ENCODE measurements at regions not wholly inside any gene's neighbourhood (a gene's known extent, or its start where the extent isn't known, plus 50 kb on each side); places are given as distances from the start of the nearest gene placed in this dataset.
A peak's percentile ranks its signal among the peaks of the same experiment; 100 is the strongest.
"Not testable (repeated sequence)": the region's sequence is repeated elsewhere in the genome, so short reads cannot be mapped to it uniquely, and the experiment has no call there.

DNA sequence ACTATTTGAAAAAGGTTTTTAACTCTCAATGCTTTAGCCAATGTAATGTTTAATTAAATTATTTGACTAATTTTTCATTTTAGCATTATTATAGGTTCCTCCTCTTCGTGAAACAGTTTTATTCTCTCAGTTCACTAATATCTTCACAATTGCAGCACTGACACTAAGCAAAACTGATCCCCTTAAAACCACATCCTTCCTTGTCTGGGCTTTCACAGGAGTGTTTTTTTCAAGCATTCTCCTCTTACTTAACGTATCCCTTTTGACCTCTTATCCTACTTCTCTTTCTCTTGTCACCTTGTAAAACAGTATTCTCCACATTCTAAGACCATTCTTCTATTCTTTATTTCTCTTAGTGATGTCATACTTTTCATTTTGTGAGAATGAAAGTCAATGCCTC, 112.8 kb downstream of the DSC3 start:
- no peak for DNase-seq (ENCODE audit: low spot score)

DNA sequence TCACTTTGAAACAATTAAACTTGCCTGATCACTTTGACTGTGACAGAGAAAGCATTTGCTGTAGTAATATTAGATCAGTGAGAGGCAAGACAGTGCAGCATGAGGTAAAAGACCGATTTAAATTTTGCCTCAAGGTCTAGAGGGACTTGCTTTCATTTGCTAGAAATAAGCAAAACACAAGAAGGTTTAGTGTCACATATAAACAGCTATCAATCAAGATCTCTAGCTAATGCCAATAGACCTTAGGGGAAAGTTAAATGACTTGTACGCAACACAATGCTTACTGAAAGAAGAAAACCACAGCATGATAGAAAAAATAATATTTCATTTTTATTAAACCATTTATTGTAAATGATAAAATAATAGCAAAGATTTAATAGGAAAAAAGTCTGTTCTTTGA, 113.5 kb downstream of the DSC3 start:
- DNase-seq (ENCODE audit: low spot score) = no peak

DNA sequence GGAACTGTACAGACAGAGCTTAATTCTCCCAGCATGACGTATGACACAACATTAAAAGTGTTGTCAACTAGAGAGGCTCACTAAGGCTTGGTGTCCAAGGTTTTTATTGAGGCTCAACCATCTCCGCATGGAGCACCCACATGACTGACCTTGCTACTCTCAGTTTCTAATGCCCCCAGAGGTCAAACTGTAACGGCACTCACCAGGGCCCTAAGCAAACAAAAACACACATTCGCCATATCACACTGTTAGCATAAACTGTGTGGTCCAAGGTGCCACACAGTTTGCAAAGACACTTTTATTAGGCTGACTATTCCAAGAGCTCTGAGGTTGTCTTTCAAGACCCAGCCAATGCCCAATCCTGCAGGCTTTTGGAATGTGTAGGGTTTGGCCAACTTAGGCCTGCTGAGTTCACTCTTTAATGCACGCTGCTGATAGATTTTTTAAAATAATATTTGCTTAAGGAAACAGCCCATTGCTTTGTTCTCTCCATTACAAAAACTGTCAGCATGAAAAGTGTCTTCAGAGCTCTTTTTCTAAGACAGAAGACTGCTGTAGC, 114.9 kb downstream of the DSC3 start:
- DNase-seq (ENCODE audit: low spot score) = no peak

- DNase-seq (ENCODE audit: low spot score) = no peak
Measured at GRCh38 chr18:30927042-30927441, 115.5 kb downstream of the DSC3 start.

- no peak for DNase-seq (ENCODE audit: low spot score)
Measured at GRCh38 chr18:30925795-30926194, 116.7 kb downstream of the DSC3 start.

DNA sequence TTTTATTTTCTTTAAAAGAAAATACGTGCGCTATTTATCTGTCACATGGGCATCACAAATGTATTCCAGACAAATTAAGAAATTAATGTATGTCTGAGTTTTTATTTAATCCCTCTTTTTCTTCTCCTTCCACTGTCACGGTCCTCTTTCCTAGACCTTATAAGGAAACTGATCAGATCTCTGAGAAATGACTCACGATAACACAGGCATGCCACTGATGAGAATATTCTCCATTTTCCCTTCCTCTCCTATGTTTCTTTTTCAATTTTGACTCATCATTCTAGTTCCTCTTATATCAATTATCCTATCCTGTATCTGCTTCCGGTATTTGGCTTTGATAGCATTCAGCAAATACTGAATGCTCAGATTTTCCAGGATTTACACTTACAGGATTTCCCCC, 121.8 kb downstream of the DSC3 start:
- DNase-seq (ENCODE audit: low spot score) = no peak

DNA sequence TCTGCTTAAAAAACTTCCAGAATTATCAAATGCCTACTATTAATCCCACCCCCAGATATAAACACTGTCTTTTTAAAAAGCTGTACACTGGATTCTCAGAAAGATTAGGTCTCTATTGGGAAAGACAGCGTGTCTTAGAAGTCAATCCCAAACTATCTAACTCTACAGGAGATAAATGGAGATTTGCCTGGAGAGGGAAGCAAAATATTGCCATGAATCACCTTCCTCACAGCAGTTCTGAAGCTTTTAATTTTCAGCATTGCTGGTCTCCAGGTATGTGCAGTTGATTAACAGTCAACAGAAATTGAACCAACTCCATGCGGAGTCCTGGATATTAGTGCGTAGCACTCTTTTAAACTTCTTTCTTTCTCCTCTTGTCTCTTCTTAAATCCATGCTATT, 122.2 kb downstream of the DSC3 start:
- no peak for DNase-seq (ENCODE audit: low spot score)

- DNase-seq (ENCODE audit: low spot score) = no peak
Measured at GRCh38 chr18:30917651-30918050, 124.9 kb downstream of the DSC3 start.

- no peak for DNase-seq (ENCODE audit: low spot score)
Measured at GRCh38 chr18:30915336-30915988, 127.1 kb downstream of the DSC3 start.

DNA sequence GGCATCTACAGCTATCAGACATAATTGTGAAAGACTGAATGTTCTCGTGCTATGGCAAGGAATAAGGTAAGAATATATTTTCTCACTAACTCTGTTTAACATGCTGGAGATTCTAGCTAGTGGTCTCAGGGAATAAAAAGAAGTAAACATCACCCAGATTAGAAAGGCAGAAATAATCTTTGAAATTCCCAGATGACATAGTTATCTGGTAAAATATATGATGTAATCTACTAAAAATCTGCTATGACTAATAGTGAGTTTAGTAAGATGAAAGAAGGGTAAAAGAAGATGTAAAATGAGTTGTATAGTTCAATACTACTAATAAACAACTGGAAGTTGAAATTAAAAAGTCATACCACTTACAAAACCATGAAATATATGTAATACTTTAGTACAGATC, 134.2 kb downstream of the DSC3 start:
- no peak for DNase-seq (ENCODE audit: low spot score)

- DNase-seq (ENCODE audit: low spot score) = no peak
Measured at GRCh38 chr18:30903566-30903965, 139.0 kb downstream of the DSC3 start.

DNA sequence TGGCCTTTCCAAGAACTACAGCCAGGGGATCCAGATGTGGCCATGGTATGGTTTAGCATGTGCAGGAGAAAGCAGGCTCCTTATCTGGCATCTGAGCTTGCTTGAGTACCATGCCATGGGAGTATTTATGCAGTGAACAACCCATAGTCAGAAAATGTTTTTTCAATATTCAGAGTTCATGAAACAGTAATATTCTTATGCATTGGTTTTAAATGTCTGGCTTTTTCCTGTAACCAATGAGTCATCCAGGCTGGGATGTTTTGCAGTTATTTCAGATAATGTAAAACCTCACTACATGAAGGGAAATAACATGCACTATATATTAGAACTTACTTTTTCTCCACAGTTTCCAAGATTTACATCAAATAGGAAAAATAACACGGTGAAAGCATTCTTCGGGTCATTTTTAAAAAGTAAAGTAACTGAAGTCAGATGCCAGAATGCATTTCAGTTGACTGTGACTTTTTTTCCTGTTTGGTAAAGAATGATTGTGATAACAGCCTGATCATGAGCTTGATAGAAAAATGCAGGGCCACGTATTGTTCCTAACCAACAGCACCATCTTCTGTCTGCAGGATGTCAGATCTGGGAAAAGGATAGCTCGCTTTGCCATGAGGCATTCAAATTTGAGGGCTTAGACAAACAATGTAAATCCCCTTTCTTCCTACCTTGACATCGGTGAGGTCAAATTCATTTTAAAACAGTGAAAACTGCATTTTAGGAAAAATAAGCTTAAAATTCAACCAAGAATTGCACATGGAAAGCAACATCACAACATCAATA, 152.8 kb downstream of the DSC3 start:
- peak; percentile 62 for DNase-seq (ENCODE audit: low spot score)

DNA sequence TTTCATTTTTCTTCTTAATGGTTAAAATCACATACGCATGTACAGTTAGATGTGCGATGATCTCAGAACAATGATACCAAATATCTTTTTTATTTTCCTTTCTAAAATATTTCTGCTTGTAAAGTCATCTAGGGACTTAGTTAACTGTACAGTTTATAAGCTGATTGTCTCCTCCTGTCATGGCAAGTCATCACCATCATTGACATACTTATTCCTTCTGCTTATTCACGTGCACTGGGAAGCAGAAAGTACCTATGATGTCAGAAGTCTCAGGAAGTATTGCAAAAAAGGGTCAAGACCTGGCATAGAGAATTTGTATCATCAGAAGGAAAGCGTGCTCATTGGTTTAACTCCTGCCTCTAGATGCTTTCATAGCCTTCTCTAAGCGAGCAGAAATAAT, 154.2 kb downstream of the DSC3 start:
- DNase-seq (ENCODE audit: low spot score) = no peak

DNA sequence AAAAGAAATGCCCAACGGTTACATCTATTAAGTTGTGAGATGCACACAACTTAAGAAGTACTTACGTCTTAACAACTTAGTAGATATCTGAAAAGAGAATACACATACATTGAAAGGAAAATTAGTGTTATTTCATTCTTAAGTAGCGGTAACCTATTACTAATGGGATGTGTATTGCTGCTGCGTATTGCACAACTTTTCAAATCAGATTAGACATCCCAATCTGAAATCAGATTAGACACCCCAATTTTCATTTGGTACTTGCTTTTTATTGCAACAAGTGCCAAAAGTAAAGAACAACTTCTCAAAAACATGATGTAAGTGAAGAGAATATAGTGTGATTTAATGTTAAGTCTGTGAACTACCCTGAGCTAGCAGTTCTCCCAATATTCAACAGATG, 155.5 kb downstream of the DSC3 start:
- no peak for DNase-seq (ENCODE audit: low spot score)

GRCh38 chr18:30870466-30870865, 172.1 kb downstream of the DSC3 start:
- no peak for DNase-seq (ENCODE audit: low spot score)

GRCh38 chr18:30862900-30863299, 179.6 kb downstream of the DSC3 start:
- no peak for DNase-seq (ENCODE audit: low spot score)

GRCh38 chr18:30860741-30861140, 181.8 kb downstream of the DSC3 start:
- DNase-seq (ENCODE audit: low spot score) = no peak

- no peak for DNase-seq (ENCODE audit: low spot score)
Measured at GRCh38 chr18:30859036-30859435, 183.5 kb downstream of the DSC3 start.

DNA sequence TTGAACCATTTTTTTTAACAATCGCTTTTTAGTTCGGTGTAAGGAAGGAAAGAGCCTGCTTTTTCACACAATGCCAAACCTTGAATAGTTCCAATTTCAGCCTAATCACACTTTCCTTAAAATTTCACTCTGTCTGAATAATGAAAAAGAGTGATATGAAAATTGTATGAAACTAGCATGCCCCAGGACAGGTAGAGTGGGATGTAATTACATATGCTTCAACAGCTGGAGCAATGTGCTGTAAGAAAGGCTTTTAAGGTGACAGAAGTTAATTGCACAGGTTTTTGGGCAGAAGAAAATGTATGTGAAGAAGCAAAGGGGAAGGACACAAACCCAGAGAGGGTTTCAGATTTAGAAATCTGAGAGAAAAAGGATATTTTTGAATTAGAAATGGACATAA, 184.0 kb downstream of the DSC3 start:
- no peak for DNase-seq (ENCODE audit: low spot score)

DNA sequence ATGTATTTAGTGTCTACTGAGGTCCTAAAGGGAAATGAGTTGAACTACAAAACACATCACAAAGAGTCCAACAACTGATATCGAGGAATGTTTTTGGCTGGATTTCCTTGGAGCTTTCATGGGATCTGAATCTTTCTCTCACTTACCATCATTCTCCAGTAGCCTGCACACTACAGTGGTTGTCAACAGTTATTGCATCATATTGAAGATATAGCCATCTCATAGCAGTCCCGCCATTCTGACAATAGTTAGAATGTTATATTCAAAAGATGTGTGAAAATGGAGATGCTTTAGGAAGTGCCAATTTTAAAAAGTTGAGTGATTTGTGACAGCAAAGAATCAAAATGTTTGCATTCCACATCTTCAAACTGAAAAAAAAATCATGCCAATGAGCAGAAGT, 186.8 kb downstream of the DSC3 start:
- DNase-seq (ENCODE audit: low spot score) = no peak

DNA sequence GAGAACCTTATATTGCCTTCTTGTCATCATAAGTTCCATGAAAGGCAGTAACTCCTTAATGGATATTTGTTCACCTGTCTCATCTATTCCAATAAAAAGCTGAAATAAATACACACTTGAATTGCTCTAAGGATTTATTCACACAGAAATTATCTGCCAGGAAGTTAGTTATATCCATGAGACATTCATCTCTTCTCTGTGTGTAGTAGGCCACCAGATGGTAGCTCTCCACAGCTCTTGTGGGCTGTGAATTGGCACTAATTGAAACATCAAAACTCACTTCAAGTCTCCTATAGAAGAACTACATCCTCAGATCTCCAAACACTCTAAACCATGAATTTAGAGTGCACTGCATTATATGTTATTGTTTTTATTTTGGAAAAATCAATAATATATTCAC, 189.6 kb downstream of the DSC3 start:
- DNase-seq (ENCODE audit: low spot score) = no peak

GRCh38 chr18:30852541-30852940, 190.0 kb downstream of the DSC3 start:
- DNase-seq (ENCODE audit: low spot score) = no peak

DNA sequence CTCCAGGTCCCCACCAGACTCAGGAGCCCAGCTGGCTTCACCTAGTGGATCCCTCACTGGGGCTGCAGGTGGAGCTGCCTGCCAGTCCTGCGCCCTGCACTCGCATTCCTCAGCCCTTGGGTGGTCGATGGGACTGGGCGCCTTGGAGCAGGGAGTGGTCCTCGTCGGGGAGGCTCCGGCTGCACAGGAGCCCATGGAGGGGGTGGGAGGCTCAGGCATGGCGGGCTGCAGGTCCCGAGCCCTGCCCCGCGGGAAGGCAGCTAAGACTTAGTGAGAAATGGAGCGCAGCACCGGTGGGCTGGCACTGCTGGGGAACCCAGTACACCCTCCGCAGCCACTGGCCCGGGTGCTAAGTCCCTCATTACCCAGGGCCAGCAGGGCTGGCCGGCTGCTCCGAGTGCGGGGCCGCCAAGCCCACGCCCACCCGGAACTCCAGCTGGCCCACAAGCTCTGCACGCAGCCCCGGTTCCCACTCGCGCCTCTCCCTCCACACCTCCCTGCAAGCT, 203.4 kb downstream of the DSC3 start:
- not testable (repeated sequence) for DNase-seq (ENCODE audit: low spot score)
